HepG2 (cell line): ENCODE measurements at regions not wholly inside any gene's neighbourhood (a gene's known extent, or its start where the extent isn't known, plus 50 kb on each side); places are given as distances from the start of the nearest gene placed in this dataset.

Source experiments
- ATAC-seq: fragments of 200-7000 bp; cut with Tn5 transposase; 3 replicates; pipeline ENCODE4 v1.9.1; 2020; ENCODE audit warnings: mild to moderate bottlenecking, moderate library complexity
- BruUV-seq: library from RNA; stranded (reverse); fragments of 400-500 nt; replicated peaks from 2 replicates; lab custom pipeline; 2021; lab: Mats Ljungman, UMichigan
- CTCF ChIA-PET: fragments of 300-600 bp; formaldehyde crosslinking; extraction: SDS; loops from one replicate; lab custom pipeline; 2021; ENCODE audit warnings: low total read pairs, inconsistent platforms, low intra/inter-chr PET ratio; lab: Yijun Ruan, JAX
- POLR2A ChIA-PET: fragments of 350-600 bp; sonication (Branson Sonifier 250); formaldehyde crosslinking; loops from one replicate; lab custom pipeline; 2020; ENCODE audit warnings: antibody characterized with exemption, inconsistent platforms; lab: Yijun Ruan, JAX
- DNase-seq: peaks from one replicate; pipeline ENCODE4 v3.0.0-alpha.2; 2015; ENCODE audit warnings: low spot score
- FAIRE-seq: peaks from 3 replicates; lab custom pipeline; 2011; peaks lifted over from hg19 to GRCh38; lab: Jason Lieb, UNC
- H2AFZ ChIP-seq: one replicate; pipeline ENCODE4 v1.6.1; 2011; ENCODE audit warnings: low read length, inconsistent platforms
- H3K27ac ChIP-seq: fragments of 300-600 bp; 3 replicates; pipeline ENCODE4 v1.8.0; 2011; ENCODE audit warnings: mixed run types, mild to moderate bottlenecking, mixed read lengths, low read length, inconsistent platforms; ENCODE audit not compliant: insufficient read depth; ENCODE audit errors: extremely low read length
- H3K27me3 ChIP-seq, 2 experiments: fragments of 200-600 bp in 1 of 2; 2 replicates in 1 of 2; 3 replicates in 1 of 2; pipeline versions ENCODE4 v1.6.0 to v1.8.0; 2011; ENCODE audit warnings: low read length in 2 of 2, mild to moderate bottlenecking in 2 of 2, moderate library complexity in 2 of 2, inconsistent platforms in 1 of 2; ENCODE audit not compliant: insufficient read depth in 2 of 2, control insufficient read depth in 1 of 2
- H3K36me3 ChIP-seq, 2 experiments: fragments of 200-600 bp in 1 of 2; replicated peaks in 1 of 2; 2 replicates in 1 of 2; 3 replicates in 1 of 2; pipeline versions ENCODE4 v1.5.1 to v1.8.0; 2011; ENCODE audit warnings: low read length in 2 of 2, inconsistent platforms in 1 of 2; ENCODE audit not compliant: insufficient read depth in 2 of 2, control insufficient read depth in 1 of 2
- H3K4me1 ChIP-seq: 2 replicates; pipeline ENCODE4 v1.5.1; 2012; ENCODE audit warnings: low read length, inconsistent platforms; ENCODE audit not compliant: insufficient read depth
- H3K4me2 ChIP-seq: 2 replicates; pipeline ENCODE4 v1.6.0; 2011; ENCODE audit warnings: low read depth, low read length, inconsistent platforms
- H3K4me3 ChIP-seq, 3 experiments: fragments of 200-600 bp in 1 of 3; sonication (generic), shearing (Covaris generic) in 1 of 3; replicated peaks in 1 of 3; 2 replicates each; pipeline ENCODE4 v1.5.1; 2011 to 2016; ENCODE audit warnings: low read length in 3 of 3, inconsistent platforms in 2 of 3, low read depth in 2 of 3, mild to moderate bottlenecking in 2 of 3, control low read depth in 1 of 3, mixed read lengths in 1 of 3; ENCODE audit not compliant: insufficient read depth in 1 of 3
- H3K79me2 ChIP-seq: one replicate; pipeline ENCODE4 v1.6.1; 2011; ENCODE audit warnings: low read length, inconsistent platforms; ENCODE audit not compliant: insufficient read depth
- H3K9ac ChIP-seq: 2 replicates; pipeline ENCODE4 v1.6.0; 2011; ENCODE audit warnings: mild to moderate bottlenecking, low read depth, low read length, inconsistent platforms; ENCODE audit not compliant: insufficient read depth
- H3K9me3 ChIP-seq: 2 replicates; pipeline ENCODE4 v1.5.1; 2012; ENCODE audit warnings: mild to moderate bottlenecking, low read length
- H4K20me1 ChIP-seq: 2 replicates; pipeline ENCODE4 v1.6.0; 2011; ENCODE audit warnings: inconsistent platforms, mild to moderate bottlenecking, low read length, moderate library complexity; ENCODE audit not compliant: insufficient read depth
- CENPT ChIP-seq: sonication (generic); formaldehyde crosslinking; IDR thresholded peaks from 2 replicates; pipeline ENCODE4 v1.8.0; 2022; ENCODE audit warnings: low read depth, mild to moderate bottlenecking, moderate library complexity, missing genetic modification reagents
- HMGA1 ChIP-seq: sonication (generic); formaldehyde crosslinking; conservative IDR thresholded peaks from 2 replicates; pipeline ENCODE4 v1.4.0; 2020; ENCODE audit warnings: missing genetic modification reagents
- STAG1 ChIP-seq: sonication (generic); formaldehyde crosslinking; IDR thresholded peaks from 2 replicates; pipeline ENCODE4 v1.4.0; 2020; ENCODE audit warnings: missing genetic modification reagents
- ZBTB21 ChIP-seq: sonication (generic); formaldehyde crosslinking; IDR thresholded peaks from 2 replicates; pipeline ENCODE4 v1.4.0; 2020; ENCODE audit warnings: missing genetic modification reagents
- ZNF17 ChIP-seq: sonication (generic); formaldehyde crosslinking; IDR thresholded peaks from 2 replicates; pipeline ENCODE4 v1.5.0; 2020; ENCODE audit warnings: mild to moderate bottlenecking, missing genetic modification reagents
- ZNF510 ChIP-seq: sonication (generic); formaldehyde crosslinking; IDR thresholded peaks from 2 replicates; pipeline ENCODE4 v1.4.0; 2020; ENCODE audit warnings: low read depth, mild to moderate bottlenecking, missing genetic modification reagents
- ZNF703 ChIP-seq: sonication (generic); formaldehyde crosslinking; IDR thresholded peaks from 2 replicates; pipeline ENCODE4 v1.5.1; 2020; ENCODE audit warnings: missing genetic modification reagents, mild to moderate bottlenecking, moderate library complexity, borderline replicate concordance
- WGBS: methylation state at CpG from one replicate; pipeline ENCODE4 v1.1.6; 2017; ENCODE audit warnings: low lambda C conversion rate; 5-methylcytosine and 5-hydroxymethylcytosine counted together
- in situ Hi-C: cut with HindIII; loops from 2 replicates; pipeline ENCODE4 v1.10.0; 2017; ENCODE audit warnings: low pct_unique_long_range_greater_than_20kb; ENCODE audit not compliant: extremely low pct_ligation_motif_present
- intact Hi-C: fragments of 100-400 bp; cut with micrococcal nuclease; formaldehyde crosslinking; loops from one replicate; pipeline ENCODE4 v1.10.0; 2022; ENCODE audit not compliant: unreplicated experiment
- TF ChIP-seq, protein P1 (sequence below): sonication (generic); formaldehyde crosslinking; IDR thresholded peaks from 2 replicates; pipeline ENCODE4 v1.8.0; 2022; ENCODE audit warnings: mild to moderate bottlenecking, missing genetic modification reagents, borderline replicate concordance
- TF ChIP-seq, protein P2 (sequence below): sonication (generic); formaldehyde crosslinking; IDR thresholded peaks from 2 replicates; pipeline ENCODE4 v1.8.1; 2023; ENCODE audit warnings: mild to moderate bottlenecking, missing genetic modification reagents
- TF ChIP-seq, protein P3 (sequence below): sonication (generic); formaldehyde crosslinking; IDR thresholded peaks from 2 replicates; pipeline ENCODE4 v1.5.1; 2020; ENCODE audit warnings: mild to moderate bottlenecking, missing genetic modification reagents, borderline replicate concordance
- TF ChIP-seq, protein P4 (sequence below): conservative IDR thresholded peaks from 2 replicates; pipeline ENCODE4 v1.6.1; 2018; ENCODE audit warnings: missing genetic modification reagents
- TF ChIP-seq, protein P5 (sequence below): IDR thresholded peaks from 2 replicates; pipeline ENCODE4 v1.6.1; 2018; ENCODE audit warnings: missing genetic modification reagents

DNA sequence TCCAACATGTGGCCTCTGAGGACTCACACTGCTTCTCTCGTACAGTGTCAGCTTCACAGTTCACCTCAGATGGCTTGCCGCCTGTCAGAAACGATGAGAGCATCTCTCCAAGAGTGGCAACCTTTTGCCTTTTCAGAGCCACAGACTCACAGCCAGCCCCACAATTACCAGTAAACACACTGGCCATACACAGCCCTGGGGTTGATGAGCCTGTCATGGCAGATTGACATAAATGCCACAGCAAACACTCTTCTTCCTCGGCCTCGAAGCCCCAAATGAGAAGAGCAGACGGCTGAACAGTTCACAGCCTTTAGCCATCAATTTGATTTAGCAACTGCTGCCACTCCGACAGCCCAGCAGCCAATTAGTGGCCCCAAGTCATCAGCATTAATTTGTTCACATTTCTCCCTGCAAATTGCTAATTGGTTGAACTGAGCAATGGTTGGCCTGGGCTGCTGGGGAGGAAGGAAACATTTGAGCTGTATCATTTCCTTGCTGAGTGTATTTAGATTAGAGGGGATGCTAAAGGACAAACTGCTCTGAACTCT lies 1142.9 kb downstream of the SORCS3 start (continued):
- TF ChIP-seq, protein P1, sequence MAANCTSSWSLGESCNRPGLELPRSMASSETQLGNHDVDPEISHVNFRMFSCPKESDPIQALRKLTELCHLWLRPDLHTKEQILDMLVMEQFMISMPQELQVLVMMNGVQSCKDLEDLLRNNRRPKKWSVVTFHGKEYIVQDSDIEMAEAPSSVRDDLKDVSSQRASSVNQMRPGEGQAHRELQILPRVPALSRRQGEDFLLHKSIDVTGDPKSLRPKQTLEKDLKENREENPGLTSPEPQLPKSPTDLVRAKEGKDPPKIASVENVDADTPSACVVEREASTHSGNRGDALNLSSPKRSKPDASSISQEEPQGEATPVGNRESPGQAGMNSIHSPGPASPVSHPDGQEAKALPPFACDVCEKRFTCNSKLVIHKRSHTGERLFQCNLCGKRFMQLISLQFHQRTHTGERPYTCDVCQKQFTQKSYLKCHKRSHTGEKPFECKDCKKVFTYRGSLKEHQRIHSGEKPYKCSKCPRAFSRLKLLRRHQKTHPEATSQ, result no peak
- TF ChIP-seq, protein P2, sequence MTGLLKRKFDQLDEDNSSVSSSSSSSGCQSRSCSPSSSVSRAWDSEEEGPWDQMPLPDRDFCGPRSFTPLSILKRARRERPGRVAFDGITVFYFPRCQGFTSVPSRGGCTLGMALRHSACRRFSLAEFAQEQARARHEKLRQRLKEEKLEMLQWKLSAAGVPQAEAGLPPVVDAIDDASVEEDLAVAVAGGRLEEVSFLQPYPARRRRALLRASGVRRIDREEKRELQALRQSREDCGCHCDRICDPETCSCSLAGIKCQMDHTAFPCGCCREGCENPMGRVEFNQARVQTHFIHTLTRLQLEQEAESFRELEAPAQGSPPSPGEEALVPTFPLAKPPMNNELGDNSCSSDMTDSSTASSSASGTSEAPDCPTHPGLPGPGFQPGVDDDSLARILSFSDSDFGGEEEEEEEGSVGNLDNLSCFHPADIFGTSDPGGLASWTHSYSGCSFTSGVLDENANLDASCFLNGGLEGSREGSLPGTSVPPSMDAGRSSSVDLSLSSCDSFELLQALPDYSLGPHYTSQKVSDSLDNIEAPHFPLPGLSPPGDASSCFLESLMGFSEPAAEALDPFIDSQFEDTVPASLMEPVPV (CRISPR knock-in tag), result no peak
- TF ChIP-seq CENPT (CRISPR knock-in tag), result no peak

DNA sequence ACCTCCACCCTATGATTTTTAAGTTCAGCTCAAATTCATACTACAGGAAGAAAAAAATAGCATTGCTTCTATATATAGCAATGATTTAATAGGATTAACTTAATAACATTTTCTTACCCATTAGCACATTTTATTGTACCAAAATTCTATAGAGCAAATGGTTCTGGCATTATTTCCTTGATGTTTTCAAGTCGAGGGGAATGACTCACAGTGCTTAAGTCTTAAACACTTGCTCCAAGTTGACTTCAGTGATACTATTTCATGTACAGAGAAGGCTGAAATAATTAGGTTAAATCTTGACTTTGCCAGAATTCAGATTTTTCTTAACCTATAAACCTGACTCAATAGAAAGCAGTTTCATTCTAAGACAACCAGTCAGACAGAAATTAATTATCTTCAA lies 1133.8 kb downstream of the SORCS3 start:
- 0% methylated on average over 1 of the region's 1 CpG for WGBS
- Histone ChIP-seq H3K4me1 (no peaks in the 10 kb centered on the region), H3K27me3 (no peaks in the 10 kb centered on the region), H2AFZ (no peak overlapping the region), H3K9ac (no peak overlapping the region), H3K79me2 (no peaks in the 10 kb centered on the region), H3K36me3 (no peaks in the 10 kb centered on the region), H3K4me3 (no peak overlapping the region), H3K4me2 (no peak overlapping the region), H4K20me1 (no peaks in the 10 kb centered on the region), H3K27ac (no peak overlapping the region), H3K9me3 (peaks cover 6% of the 10 kb centered on the region; the same call in 1 of the 2 replicates)
- ATAC-seq (no peak), DNase-seq (no peak), FAIRE-seq (no peak)
- ChIA-PET CTCF (no interaction called here), POLR2A (no interaction called here)
- BruUV-seq, result no TSS peak
- in situ Hi-C loops (no loop called here), intact Hi-C loops (no loop called here)
- TF ChIP-seq ZBTB21 (CRISPR knock-in tag), result no peak
- TF ChIP-seq, protein P3, sequence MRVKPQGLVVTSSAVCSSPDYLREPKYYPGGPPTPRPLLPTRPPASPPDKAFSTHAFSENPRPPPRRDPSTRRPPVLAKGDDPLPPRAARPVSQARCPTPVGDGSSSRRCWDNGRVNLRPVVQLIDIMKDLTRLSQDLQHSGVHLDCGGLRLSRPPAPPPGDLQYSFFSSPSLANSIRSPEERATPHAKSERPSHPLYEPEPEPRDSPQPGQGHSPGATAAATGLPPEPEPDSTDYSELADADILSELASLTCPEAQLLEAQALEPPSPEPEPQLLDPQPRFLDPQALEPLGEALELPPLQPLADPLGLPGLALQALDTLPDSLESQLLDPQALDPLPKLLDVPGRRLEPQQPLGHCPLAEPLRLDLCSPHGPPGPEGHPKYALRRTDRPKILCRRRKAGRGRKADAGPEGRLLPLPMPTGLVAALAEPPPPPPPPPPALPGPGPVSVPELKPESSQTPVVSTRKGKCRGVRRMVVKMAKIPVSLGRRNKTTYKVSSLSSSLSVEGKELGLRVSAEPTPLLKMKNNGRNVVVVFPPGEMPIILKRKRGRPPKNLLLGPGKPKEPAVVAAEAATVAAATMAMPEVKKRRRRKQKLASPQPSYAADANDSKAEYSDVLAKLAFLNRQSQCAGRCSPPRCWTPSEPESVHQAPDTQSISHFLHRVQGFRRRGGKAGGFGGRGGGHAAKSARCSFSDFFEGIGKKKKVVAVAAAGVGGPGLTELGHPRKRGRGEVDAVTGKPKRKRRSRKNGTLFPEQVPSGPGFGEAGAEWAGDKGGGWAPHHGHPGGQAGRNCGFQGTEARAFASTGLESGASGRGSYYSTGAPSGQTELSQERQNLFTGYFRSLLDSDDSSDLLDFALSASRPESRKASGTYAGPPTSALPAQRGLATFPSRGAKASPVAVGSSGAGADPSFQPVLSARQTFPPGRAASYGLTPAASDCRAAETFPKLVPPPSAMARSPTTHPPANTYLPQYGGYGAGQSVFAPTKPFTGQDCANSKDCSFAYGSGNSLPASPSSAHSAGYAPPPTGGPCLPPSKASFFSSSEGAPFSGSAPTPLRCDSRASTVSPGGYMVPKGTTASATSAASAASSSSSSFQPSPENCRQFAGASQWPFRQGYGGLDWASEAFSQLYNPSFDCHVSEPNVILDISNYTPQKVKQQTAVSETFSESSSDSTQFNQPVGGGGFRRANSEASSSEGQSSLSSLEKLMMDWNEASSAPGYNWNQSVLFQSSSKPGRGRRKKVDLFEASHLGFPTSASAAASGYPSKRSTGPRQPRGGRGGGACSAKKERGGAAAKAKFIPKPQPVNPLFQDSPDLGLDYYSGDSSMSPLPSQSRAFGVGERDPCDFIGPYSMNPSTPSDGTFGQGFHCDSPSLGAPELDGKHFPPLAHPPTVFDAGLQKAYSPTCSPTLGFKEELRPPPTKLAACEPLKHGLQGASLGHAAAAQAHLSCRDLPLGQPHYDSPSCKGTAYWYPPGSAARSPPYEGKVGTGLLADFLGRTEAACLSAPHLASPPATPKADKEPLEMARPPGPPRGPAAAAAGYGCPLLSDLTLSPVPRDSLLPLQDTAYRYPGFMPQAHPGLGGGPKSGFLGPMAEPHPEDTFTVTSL, result no peak
- no peak for TF ChIP-seq ZNF703 (CRISPR knock-in tag)
- TF ChIP-seq ZNF17, result no peak
- no peak for TF ChIP-seq HMGA1 (CRISPR knock-in tag)
- TF ChIP-seq ZNF510 (CRISPR knock-in tag), result no peak
- TF ChIP-seq STAG1, result no peak
- TF ChIP-seq, protein P4, sequence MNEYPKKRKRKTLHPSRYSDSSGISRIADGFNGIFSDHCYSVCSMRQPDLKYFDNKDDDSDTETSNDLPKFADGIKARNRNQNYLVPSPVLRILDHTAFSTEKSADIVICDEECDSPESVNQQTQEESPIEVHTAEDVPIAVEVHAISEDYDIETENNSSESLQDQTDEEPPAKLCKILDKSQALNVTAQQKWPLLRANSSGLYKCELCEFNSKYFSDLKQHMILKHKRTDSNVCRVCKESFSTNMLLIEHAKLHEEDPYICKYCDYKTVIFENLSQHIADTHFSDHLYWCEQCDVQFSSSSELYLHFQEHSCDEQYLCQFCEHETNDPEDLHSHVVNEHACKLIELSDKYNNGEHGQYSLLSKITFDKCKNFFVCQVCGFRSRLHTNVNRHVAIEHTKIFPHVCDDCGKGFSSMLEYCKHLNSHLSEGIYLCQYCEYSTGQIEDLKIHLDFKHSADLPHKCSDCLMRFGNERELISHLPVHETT (CRISPR knock-in tag), result no peak
- TF ChIP-seq, protein P5, sequence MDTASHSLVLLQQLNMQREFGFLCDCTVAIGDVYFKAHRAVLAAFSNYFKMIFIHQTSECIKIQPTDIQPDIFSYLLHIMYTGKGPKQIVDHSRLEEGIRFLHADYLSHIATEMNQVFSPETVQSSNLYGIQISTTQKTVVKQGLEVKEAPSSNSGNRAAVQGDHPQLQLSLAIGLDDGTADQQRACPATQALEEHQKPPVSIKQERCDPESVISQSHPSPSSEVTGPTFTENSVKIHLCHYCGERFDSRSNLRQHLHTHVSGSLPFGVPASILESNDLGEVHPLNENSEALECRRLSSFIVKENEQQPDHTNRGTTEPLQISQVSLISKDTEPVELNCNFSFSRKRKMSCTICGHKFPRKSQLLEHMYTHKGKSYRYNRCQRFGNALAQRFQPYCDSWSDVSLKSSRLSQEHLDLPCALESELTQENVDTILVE (CRISPR knock-in tag), result no peak
